DMS 273 (cell line): ENCODE measurements at regions not wholly inside any gene's neighbourhood (a gene's known extent, or its start where the extent isn't known, plus 50 kb on each side); places are given as distances from the start of the nearest gene placed in this dataset.
"Not testable (repeated sequence)": the region's sequence is repeated elsewhere in the genome, so short reads cannot be mapped to it uniquely, and the experiment has no call there.

Source experiments
- DNase-seq: peaks from one replicate; lab custom pipeline; 2025; ENCODE audit not compliant: unreplicated experiment; lab: John Stamatoyannopoulos, UW

DNA sequence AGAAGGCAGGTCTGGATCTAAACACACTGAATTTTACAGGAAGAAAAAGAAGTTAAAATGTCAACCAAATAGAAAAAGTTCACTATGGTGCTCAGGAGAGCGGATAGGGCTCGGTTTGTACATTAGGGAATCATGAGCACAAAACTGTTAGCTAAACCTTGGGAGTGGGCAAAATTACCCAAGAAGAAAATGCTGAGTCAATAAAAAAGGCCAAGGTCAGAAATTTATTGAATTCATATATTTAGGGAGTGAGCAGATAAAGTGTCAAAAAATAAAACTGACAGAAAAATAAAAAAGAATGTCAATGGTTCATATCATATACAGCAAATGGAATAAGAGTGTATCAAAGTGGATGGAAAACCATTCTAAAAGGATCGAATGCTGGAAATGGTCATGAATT is 452.5 kb upstream of the SMIM31 start:
- no peak for DNase-seq

DNA sequence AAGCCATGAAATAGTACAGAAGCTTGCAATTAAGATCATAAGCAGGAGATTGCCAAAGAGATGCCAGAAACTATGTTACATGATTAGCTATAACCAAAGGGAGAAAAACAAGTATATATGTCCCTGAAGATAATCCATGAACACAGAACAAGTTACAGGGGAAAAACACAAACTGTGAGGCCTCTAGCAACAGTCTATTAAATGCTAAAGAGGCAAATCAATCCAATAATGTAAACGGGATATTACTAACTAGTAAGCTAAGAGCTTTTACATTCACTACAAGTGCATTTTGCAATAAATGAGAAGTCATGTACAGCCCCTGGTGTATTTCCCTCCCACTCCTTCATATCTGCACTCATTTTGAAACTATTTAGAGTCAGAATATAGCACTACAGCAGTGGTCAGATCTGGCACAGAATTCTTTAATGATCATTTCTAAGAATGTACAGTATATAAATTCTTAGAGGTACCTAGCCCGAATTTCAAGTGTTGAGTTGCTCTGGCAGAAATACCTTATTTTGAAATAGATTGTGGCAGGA is 449.8 kb upstream of the SMIM31 start:
- DNase-seq, result no peak

DNA sequence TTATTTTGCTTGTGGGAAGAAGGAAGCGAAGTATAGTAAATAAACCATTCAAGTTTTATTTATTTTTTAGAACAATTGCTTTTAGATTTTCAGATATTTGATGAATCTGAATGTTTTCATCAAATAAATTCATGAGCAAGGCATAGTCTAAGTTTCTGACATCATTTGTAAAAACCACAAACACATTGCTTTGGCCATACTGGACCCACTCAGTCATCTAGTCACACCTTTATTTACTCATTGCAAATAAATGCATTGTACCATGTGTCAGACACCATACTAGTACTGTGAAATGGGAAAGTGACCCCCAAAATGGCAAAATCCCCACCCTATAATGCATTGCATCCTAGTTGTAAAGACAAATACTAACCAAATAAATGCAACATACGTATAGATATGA is 449.1 kb upstream of the SMIM31 start:
- no peak for DNase-seq

DNA sequence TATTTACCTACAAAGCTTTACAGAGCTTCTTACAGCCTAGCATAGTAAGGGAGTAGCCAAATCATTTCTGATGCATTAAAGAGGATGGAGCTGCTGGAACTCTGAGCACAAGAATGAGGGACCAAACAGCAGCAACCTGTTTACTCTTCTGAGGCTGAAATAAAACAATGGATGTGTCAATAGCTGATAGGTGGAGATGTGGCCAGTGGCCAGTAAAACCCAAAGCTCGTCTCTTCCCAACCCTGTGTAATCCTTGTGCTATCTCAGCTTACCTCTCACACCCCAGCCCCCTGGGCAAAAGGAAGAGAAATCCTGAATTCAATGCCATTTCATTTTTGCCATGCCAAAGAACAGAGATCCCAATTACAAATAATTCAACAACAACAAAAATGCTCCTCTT is 446.7 kb upstream of the SMIM31 start:
- no peak for DNase-seq

DNA sequence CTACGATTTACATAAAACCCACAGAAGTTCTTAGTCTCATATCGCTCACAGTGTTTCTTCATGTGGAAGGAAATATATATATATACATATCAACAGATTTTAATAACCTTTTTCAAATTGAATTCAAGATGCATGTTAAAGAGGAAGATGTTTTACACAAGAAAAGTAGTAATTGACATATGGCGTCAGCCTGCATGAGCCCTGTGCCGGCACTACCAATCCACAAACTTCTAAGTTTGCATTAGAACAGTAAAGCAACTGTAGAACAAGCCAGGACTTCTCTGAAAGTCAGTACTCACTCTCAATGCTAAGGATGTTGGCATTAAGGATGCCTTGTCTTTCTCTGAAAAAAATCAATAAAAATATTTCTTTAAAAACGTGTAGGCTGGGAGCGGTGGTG is 441.3 kb upstream of the SMIM31 start:
- DNase-seq, result no peak

DNA sequence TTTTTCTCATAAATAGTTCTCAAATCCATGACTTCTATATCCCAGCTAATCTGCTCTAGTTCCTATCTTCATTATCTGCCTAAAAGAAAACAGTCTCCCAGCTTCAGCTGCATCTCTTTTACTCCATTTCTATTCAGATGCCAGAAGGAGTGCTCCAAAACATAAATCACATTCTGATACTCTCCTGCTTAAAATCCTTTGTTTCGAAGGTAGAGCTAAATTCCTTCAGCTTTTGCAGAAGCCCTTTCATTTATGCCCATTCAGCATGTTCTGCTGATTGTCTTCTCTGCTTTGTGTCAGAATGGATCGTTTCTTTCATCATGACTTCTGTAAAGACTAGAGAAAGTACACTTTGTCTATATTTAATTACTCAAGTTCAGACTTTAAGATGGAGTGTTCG is 440.1 kb upstream of the SMIM31 start:
- DNase-seq, result no peak

DNA sequence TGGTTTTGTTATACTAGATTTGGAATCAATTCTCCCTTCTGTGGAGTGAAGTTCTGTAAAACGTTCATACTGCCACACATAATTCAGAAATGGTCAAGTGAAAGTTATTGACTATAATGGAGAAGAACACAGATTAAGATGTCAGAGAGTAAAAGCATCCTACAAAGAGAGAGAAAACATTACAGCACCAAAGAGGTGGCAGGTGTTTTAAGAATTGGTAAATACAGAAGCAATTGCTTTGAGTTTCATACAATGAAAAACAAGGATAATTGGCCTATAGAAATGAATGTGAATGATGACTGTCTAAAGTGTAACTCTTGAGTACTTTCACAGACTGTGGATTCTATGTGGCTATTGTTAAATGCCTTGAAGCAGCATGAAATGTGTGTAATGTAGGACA is 435.6 kb upstream of the SMIM31 start:
- DNase-seq, result no peak

DNA sequence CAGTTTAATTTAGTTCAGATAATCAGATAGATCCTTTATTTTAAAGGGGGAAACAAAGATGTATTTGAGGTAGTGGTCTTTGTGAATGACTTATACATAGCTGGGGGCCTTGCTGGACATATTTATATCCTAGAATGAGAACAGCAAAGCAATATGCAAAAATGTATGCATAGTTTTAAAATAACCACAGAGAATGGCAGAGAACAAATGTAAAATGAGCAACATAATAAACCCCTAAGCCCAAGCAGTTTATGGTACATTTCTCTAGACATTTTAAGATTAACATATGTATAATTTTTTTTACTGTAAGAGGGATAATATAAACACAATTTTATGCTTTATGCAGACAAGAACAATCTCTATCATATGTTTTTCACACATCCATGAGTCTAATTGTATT is 434.2 kb upstream of the SMIM31 start:
- DNase-seq, result no peak

DNA sequence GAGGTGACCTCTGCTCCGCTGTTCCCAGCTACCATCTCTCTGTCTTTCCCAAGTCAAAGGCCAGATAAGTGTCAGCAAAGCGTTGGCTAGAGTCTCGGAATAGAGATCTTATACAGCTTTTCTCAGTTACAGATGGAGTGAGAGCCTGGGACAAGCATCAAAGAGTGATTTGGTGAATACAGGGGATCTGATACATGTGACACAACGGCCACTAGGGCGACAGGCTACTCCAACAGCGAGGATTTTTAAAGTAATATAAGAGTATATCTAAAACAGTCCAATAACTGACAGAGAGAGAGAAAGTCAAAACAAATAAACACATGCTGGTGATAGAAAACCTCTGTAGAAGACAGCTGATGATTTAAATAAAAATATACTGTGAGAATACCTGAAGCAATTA is 433.1 kb upstream of the SMIM31 start:
- no peak for DNase-seq

DNA sequence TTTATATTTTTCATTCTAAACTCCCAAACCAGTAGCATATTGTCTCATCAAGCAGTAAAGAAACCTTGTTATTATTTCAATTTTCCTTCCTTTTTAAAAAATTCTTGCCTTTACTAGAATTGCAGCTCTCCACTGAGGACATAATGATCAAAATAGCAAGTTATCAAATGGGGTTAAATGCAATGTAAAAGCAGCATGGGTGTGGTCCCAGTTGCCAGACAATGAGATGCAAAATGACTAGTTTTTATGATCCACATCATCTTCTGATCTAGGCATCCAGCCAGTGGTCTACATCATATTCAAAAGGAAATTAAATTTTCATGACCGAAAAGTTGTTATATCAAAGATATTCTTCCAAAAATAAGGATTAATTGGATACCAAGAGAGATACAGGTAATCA is 427.9 kb upstream of the SMIM31 start:
- no peak for DNase-seq

DNA sequence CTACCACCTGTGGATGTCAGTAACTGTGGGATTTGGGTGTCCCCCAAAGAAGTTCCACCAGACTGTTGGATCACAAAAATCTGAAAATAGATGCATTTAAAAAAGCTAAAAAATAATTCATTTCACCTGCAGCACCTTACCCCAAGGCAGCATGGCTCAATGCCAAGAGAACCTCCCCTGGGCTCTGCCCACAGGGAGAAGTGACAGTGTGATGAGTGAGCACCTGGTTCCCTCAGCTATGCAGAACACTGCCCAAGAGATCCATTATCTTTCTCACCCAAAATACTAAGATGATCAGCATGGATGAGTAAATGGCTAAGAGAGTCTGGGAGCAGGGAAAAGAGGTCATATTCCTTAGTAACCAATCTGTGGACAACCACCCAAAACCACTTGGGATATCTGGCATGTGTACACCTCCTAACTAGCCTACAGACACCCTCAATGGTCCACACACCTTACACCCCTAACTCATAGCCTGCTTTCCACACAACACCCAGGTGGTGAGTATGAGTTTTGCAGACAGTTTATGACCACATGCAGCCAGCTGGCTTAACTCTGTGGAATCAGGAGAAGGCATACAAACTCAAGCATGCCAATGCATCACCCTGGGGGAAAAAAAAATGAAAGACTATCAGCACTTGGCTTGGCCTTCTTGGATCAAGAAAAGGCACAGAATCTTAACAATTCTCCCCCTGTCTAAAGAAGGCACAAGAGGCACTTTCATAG is 416.5 kb upstream of the SMIM31 start:
- DNase-seq, result no peak

DNA sequence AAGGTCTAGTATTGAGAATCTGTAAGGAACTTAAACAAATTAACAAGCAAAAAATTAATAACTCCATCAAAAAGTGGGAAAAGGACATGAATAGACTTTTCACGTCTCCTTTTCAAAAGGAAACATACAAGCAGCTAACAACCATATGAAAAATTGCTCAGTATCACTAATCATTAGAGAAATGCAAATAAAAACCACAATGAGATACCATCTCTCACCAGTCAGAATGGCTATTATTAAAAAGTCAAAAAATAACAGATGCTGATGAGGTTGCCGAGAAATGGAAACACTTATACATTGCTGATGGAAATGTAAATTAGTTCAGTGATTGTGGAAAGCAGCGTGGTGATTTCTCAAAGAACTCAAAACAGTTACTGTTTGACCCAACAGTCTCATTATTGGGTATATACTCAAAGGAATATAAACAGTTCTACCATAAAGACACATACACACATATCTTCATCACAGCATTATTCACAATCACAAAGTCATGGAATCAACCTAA is 410.4 kb upstream of the SMIM31 start:
- no peak for DNase-seq

DNA sequence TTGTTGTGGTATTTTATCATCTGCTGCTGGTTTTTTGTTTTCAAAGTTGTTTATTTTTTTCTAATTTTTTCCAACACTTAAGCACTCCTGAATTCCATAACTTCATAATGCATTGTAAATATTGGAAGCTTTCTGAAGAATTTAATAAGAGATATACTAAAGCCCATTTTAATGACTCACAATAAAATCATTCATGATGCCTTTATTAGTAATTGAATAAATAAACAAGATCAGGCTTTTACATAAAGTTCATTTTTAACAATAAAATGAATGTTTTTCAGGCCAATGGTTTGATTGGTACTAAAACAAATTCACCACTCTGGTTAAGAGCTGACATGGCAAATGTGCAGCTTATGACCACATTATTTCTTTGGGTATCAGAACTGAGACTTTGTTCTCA is 408.2 kb upstream of the SMIM31 start:
- DNase-seq, result no peak

DNA sequence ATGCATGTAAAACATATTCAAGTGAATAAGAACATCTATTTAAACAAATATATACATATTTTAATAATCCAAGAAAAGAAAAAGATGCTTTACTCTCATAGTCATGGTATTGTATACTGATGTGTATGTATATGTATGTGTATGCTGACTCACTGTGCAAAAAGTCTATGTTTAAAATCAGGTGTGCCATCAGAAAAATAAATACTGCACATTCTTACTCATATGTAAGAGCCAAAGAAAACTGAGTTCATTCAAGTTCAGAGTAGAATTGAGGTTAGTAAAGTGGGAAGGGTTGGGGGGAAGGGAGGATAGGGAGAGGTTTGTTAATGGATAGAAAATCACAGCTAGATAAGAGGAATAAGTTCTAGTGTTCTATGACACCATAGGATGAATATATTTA is 403.9 kb upstream of the SMIM31 start:
- no peak for DNase-seq

DNA sequence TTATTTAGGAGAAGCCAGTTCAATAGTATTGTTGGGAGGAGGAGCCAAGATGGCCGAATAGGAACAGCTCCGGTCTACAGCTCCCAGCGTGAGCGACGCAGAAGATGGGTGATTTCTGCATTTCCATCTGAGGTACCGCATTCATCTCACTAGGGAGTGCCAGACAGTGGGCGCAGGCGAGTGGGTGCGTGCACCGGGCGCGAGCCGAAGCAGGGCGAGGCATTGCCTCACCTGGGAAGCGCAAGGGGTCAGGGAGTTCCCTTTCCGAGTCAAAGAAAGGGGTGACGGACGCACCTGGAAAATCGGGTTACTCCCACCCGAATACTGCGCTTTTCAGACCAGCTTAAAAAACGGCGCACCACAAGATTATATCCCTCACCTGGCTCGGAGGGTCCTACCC is 403.2 kb upstream of the SMIM31 start:
- not testable (repeated sequence) for DNase-seq

DNA sequence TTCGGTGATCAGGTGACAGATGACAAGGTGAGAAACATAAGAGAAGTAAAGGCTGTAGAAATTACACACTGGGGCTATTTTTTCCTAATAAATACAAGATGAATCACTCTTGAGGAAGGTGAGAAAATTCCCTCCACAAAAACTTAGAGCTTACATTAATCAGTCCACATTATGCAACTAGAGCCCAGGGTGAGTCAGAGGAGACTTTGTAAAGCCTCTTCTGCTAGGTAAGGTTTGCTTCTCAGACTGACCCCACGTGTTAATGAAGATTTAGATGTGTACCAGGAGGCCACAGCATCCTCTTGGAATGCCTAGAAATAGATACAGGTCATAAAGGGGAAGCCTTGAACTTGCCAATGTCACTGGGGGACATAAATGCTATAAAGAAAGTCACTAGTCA is 396.0 kb upstream of the SMIM31 start:
- DNase-seq, result no peak

DNA sequence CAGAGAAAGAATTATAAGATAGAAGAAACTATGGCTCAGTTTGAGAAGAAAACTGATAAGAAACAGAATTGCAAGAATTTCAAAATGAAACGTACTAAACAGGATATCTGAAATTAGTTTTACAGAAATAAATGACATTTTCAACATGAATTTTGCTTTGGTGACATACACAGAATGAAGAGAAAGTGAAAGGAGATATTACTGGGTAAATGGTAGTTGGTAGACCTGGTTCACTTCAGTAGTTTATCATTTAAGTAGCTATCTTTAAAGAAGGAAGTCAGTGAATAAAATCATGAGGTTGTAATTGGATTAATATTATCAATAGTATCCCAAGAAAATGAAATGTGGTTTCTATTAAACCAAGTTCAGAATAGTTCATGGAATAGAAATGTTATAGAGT is 395.5 kb upstream of the SMIM31 start:
- DNase-seq, result no peak

DNA sequence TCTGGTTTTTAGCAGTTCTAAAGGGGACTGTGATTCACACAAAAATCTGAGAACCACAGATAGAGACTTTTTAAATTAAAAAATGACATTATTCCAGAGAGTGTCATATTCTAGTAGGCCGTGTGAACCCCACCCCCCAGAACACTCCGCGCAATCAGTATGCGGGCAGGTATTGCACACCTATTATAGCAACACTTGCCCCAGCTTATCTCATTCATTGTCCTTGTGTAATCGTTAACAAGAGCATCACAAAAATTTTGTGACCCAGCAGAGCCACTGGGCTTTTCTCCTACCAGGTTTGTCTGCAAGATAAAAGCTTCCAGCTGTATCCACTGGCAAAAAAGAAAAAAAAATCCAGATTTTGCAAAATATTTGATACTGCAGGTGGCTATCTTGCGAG is 394.1 kb upstream of the SMIM31 start:
- DNase-seq, result no peak

DNA sequence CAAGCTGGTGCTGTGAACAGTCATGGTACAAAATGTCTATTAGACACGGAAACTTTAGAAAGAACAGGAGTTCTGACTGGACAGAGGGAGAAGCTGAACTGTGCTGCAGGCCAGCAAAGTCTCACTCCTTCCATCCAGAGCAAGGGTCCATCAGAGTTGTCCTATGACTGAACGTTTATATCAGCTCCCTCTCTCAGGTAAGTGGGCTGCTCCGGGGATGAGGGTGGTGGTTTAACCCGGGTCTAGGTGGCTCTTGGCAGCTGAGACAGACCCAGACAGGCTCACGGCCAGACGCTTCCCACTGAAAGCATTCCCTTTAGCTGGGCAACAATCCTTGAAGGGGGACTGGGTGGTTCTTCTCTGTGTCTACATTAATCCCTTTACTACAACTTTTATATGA is 385.0 kb upstream of the SMIM31 start:
- DNase-seq, result no peak

DNA sequence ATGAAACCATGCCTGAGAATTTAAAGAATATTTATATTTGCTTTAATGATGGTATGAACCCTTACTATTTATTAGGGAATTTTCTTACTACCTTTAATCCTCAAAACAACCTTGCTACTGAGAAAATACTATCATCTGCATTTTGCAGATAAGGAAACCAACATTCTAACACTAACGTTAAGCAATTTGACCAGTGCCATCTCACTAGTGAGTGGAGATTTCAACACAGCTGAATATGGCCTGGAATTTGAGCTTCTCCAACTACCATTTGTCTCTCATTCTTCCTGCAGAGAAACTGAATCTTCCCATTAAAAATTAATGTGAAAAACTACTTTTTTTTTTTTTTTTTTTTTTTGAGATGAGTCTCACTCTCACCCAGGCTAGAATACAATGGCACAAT is 380.9 kb upstream of the SMIM31 start:
- DNase-seq, result no peak

DNA sequence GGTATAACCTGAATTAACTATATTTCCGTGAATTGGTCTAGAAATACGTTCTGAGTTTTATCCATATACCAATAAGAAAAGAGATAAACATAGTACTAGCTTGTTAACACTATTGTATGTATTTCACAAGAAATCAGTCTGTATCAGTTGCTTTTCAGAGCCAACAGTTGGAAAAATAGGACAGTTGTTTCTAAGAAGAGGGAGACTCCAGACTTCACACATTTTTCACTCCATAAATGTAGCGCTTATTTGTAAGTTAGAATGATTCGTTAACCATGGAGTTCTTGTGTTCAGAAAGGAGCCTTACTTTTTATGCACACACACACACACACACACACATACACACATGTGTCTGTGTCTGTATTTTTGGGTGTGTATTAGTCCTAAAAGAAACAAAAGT is 376.7 kb upstream of the SMIM31 start:
- DNase-seq, result no peak

DNA sequence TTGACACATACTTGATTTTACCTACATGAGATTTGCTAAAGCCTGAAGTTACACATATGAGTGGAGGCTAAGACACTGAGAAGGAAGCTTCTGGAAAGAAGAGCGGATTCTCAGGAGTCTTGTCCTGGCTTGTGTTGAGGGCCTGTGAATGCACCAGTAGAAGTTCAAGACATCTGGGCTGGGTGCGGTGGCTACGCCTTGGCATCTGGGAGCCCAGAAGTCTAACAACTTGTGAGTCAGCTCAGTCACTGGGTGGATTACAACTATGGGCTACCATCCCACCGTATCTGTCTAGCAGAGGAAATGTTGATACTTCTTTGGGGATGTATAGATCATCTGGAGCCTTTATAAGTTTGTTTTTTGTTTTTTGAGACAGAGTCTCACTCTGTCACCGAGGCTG is 375.6 kb upstream of the SMIM31 start:
- no peak for DNase-seq

DNA sequence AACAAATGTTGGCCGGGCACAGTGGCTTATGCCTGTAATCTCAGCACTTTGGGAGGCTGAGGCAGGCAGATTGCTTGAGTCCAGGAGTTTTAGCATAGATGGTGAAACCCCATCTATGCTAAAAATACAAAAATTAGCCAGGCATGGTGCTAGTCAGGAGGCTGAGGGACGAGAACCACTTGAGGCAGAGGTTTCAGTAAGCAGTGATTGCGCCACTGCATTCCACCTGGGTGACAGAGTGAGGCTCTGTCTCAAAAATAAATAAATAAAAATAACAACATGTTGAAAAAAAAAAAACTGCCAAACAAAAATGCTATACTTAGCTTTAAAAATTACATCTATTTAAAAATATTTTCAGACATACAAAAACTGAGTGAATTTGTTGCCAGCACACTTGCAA is 374.2 kb upstream of the SMIM31 start:
- no peak for DNase-seq
